NCI-H128 (cell line): ENCODE measurements at regions not wholly inside any gene's neighbourhood (a gene's known extent, or its start where the extent isn't known, plus 50 kb on each side); places are given as distances from the start of the nearest gene placed in this dataset.

ENCODE experiments used
- DNase-seq: peaks from one replicate; lab custom pipeline; 2025; ENCODE audit not compliant: unreplicated experiment; lab: John Stamatoyannopoulos, UW

DNA sequence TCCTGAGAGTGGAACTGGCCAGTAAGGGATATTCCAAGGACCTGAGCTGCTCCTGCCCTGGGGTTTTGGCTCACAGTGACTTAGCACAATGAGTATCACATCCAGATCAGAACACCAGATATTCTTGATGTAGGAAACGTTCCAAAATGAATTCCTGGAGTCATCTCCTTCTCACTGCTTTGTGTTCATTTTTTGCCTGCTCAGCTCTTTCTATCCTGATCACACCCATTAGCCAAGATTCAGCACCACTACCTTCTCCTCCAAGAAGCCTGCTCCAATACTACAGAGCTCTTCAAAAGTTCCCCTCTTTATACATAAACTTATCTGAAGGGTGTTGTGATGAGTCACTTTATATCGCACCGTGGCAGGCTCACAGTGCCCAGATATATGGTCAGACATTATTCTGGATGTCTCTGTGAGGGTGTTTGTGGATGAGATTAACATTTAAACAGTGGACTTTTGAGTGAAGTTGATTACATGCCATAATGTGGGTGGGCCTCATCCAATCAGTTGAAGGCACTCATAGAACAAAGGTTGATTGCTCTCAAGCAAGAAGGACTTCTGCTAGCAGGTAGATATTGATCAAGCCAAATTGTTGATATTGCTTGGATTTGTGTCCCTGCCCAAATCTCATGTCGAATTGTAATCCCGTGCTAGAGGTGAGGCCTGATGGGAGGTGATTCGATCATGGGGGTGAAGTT, 1155.2 kb upstream of the AUTS2 start:
- DNase-seq, result no peak

DNA sequence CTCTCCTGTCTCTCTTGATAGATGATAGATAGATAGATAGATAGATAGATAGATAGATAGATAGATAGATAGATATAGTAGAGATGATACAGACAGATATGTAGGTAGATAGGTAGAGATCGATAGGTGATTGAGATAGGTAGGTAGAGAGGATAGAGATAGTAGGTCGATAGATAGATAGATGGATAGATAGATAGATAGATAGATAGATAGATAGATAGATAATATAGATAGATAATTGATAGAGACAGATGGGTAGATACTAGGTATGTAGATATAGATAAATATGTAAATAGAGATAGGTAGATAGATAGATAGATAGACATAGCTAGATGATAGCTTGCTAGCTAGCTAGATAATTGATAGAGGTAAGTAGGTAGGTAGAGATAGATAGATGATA, 1154.2 kb upstream of the AUTS2 start:
- DNase-seq, result no peak

DNA sequence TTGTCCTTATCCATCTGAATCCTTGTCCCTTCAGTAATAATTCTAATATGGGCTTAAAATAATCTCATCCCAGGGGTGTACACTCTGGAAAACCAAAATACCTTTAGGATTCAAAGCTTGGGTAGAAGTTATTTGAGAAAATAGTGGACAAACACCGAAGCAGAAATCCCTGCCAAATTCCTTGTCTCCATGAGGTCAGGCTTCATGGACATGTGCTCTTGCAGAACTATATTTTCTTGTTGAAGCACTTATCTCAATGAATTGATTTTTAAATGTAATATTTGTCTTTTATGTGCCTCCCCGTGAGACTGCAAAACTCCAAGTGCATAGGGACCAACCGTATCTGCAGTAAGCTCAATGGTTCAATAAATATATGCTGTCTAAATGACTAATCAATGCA, 1153.3 kb upstream of the AUTS2 start:
- no peak for DNase-seq

DNA sequence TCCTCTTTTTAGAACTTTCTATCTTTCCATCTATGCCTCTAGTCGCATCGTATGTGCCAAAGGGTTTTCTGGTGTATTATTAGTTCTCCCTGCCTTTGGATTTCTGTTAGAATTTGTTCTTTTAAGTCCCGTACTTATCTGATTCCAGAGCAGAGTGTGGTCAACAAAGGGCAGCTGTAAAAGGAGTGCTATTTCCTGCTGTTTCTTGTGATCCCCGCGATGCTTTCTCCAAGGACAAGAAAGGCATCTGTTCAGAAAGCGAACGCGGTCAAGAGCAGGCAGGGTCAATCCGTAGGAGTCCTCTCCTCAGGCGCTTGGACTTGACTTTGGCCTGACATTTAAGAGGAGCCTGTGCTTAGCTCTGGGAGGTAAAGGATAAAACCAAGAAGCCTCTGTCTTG, 1152.1 kb upstream of the AUTS2 start:
- no peak for DNase-seq

DNA sequence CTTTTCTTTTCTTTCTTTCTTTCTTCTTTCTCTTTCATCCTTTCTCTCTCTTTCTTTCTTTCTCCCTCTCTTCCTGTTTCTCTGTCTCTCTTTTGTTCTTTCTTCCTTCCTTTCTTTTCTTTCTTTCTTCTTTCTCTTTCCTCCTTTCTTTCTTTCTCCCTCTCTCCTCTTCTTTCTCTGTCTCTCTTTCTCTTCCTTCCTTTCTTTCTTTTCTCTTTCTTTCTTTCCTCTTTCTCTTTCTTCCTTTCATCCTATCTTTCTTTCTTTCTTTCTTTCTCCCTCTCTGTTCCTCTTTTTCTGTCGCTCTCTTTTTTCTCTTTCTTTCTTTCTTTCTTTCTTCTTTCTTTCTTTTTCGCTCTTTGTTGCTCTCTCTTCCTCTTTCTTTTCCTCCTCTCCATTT, 1149.2 kb upstream of the AUTS2 start:
- DNase-seq, result no peak

DNA sequence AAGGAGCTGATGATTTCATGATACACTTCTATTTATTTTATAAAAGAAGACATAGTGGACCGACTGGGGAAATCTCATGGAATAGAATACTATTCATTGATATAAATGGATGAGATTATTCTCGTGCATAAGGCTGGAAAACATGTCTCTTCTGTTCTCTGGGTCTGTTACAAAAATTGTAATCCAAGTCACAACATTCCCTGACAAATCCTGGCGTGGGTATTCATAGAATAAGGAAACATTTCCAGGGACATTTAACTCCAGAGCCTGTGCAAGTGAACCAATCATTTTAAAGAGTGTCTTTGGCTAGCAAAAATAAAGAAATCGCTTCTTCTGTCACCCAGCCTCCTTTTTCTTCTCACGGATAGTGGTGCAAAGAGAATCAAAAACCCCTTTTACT, 1148.5 kb upstream of the AUTS2 start:
- DNase-seq, result no peak

DNA sequence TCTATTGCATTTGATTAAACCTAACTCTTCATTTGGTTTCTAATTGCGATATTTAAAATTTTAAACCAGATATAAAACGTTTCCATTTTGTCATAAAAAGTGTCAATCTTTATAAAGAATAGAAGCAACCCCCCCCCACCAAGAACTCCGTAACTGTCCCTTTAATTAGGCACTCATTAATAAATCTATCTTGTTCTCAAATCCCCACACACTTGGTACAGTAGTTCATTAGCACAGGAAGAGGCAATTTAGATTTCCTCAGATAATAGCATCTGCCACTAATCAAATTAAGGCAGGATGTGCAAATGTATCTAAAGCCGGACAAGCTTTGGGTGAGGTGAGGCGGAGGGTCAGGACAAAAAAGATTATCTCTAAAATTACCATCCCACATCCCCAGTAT, 1143.3 kb upstream of the AUTS2 start:
- DNase-seq, result no peak

DNA sequence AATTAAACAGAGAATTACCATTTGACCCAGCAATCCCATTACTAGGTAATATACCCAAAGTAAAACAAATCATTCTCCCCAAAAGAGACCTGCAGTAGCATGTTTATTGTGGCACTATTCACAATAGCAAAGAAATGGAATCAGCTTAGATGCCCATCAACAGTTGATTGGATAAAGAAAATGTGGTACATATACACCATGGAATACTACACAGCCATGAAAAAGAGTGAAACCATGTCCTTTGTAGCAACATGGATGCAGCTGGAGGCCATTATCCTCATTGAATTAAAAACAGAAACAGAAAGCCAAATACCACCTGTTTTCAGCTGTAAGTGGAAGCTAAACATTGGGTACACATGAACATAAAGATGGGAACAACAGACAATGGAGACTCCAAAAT, 1141.8 kb upstream of the AUTS2 start:
- no peak for DNase-seq

DNA sequence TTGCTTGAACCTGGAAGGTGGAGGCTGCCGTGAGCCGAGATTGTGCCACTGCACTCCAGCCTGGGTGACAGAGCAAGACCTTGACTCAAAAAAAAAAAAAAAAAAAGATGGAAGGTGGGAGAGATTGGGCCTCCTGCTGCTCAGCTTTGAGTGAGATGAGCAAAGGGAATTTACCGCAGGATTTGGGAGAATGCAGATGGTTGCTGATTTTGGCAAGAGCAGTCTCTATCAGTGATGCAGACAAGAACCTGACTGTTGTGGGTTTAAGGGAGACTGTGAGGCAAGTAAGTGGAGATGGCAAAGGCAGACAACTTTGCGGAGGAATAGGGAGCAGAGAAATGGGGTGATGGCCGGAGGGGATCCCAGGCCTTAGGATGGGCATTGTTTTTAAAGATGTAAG, 1140.8 kb upstream of the AUTS2 start:
- no peak for DNase-seq

DNA sequence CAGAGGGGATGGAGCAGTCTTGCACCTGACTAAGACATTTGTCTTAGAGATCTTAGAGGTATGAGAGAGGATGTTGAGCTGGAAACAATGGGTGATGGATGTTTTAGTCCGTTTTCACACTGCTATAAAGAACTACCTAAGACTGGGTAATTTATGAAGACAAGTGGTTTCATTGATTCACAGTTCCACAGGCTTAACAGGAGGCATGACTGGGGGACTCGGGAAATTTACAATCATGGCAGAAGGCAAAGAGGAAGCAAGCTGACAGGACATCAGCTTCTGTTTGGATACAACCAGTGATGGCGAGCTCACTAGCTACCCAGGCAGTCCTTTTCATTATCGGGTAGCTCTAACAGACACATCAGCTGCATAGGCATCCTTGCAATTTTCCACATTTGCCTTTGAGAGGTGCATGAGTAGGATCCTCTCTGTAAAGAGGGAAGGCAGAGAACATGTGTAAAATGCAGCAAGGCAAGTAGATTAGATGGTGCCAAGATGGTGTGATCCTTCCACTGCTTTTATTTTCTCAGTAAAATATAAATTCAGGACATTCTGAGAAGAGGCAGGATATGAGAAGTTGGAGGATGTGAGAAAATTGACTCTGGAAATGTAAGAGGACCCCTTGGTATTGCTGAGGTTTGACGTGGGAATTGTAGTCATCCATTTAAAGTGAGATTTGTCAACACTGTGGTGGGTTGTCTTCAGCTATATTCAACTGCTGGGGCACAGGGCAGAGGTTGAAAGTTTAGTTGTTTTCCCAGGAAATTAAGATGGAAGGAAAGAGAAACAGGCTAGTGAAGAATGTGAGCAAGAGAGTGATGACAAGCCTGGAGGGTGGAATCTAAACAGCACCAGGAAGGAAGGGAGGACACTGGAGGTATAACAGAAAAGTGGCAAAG, 1140.0 kb upstream of the AUTS2 start:
- DNase-seq, result no peak

DNA sequence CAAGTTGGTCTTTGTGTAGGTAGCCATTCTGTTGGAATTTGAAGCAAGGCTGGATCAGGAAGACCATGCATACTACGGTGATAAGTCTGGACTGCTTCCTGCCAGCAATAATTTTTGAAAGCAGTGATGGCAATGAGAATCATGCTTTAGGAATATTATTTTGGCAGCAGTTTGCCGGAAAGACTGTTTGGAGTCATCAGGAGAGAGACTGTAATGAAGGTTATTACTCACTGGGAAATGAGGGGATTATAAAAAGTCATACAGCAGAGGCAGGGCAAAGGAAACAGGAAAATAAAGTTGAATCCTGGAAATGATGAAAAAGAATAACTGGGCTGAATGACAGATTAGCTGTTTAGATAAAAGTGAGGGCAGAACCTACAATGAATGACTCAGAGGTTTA, 1136.8 kb upstream of the AUTS2 start:
- no peak for DNase-seq

DNA sequence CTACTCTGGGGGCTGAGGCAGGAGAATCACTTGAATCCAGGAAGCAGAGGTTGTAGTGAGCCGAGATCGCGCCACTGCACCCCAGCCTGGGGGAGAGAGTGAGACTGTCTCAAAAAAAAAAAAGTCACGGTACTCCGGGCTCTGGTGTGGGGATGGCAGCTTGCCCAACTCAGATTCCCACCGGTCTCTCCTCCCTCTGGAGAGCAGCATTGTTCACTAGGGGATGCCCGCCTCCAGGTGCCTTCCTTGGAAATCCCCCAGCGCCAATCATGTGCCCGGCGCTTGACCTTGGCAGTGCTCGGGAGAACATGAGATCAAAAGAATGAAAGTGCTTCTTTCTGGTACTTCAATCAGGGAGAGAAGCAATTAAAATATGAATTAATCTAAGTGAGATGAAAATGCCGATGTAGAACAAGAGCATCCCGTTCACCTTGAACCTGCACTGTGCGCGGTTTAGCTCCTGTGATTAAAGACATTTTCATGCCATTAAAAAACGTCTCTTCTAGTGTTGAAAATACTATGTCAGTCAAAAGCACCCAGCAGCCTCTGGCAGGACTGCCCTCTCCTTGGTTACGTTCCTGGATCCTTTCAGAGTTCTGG, 1127.3 kb upstream of the AUTS2 start:
- DNase-seq, result no peak

DNA sequence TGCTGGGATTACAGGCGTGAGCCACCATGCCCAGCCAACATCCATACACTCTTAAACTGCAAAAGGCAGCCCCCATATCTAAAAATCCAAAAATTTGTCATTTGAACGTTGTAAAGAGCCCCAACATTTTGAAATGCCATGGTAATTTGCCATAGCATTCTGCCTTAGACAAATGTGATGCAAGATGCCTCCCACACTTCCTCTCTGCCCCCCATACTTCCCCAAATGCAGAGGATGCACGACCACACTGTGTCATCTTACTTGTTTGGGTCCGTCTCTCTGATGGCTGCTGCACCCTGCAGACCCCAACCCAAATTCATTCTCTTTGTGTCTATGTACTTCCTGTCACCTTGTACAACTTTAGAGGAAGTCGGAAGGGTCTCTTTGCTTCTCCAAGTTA, 1125.6 kb upstream of the AUTS2 start:
- DNase-seq, result no peak

DNA sequence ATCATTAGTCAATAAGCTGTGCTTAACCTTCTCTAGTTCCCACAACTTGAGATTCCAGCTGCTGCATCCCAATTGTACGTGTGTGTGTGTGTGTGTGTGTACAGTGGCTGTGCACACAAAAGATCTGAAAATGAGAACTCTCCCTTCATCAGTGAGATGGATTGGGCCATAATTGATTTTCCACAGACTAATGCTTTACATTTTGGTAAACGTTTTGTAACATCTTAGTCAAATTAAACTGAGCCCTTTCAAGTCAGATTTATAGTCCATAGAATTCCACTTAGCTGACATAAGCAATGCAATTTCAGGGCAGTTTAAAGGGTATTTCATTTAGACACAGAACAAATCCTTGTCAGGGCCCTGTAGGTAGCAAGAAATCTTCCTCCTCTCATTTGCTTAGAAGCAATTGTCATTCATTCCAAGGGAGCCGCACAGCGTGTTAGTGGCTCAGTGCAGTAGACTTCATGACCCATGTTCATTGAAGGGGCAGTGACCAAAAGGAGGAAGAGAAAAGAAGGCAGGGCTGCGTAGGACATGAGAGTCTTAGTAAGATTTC, 1123.5 kb upstream of the AUTS2 start:
- DNase-seq, result no peak

DNA sequence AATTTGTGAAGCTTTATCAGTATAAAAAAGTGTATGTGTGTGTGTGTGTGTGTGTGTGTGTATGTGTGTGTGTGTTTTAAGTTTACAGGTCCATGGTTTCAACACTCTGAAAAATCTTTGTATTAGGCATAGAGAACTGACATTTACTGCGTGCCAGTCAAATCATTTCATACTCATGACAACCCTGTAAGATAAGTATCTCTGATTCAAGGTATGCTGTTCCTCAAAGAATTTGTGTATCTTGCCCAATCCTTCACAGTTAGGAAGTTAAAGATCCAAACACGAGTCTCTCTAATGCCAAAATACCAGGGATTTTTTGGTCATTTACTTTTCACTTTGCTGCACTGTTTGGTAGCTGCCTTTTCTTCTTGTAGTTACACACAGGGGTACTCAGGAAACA, 1121.3 kb upstream of the AUTS2 start:
- DNase-seq, result no peak

DNA sequence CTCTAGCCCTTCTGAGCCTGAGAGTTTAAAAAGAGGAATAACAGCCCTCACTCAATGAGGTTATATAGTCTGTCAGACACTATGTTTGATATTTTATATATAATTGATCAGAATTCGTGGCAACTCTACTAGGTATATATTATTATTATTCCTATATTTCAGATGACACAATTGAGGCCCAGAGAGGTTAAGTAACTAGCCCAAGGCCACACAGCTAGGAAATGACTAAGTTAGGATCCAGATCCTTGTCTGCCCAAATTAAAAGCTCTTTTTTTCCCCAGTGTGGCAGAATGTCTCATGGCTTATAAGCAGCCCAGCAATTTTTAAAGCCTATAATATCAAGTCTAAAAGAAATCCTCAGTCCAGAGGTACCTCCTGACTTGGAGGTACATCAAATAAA, 1119.9 kb upstream of the AUTS2 start:
- DNase-seq, result no peak

DNA sequence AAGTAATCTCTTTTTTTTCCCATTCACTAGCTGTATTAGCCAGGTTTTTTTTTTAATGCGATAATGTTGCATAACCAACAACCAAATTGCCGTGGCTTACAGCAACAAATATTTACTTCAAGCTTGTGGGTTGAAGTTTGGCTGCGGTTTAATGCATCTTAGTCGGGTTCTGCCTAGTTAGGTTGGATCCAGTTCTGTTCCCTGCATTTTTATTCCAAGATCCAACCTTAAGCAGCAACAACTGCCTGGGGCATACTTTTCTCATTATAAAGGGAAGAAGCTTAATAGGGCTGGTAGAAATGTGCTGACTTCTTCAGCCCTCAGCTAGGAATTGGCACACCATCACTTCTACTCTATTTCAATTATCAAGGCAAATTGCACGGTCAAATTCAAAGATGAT, 1115.5 kb upstream of the AUTS2 start:
- no peak for DNase-seq

DNA sequence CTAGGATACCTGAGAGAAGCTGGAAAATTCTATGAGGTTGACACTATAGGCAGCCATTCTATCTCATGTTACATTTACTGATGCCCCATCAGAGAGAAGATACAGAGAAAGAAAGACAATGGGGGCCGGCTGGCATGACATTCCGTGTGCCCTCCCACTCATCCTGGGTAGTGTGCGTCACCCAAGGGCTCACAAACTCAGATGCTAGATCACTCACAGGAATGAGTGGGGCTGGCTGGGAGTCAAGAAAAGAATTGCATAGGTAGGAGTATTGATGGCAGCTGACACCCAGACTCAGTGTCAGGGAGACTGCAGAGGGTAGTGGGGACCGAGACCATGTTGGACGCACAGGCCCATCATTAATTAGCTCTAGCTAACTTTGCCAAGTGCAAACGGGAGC, 1113.5 kb upstream of the AUTS2 start:
- no peak for DNase-seq

DNA sequence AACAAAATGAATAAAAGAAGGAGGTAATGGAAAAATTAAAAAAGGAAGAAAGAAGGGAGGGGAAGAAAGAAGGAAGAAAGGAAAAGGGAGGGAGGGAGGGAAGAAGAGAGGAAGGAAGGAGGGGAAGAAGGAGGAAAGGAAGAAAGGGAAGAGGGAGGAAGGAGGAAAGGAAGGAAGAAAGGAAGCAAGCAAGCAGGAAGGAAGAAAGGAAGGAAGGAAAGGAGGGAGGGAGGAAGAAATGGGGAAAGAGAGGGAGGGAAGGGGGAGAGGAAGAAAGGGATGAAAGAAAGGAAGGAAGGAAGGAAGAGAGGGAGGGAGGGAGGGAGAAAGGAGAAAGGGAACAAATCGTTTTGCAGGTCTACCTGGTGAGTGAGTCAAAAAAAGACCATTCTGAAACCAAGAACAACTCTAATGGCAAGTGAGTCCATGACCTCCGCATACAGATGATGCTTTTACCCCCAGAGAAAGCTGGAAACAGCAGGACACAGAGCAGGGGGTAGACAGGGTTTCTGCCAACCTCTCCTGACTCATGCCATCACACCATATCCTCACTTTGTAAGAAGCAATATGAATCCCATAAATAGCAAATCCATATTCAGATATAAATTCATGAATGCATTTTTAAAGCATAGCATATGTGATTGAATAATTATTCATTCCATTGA, 1112.9 kb upstream of the AUTS2 start:
- no peak for DNase-seq

DNA sequence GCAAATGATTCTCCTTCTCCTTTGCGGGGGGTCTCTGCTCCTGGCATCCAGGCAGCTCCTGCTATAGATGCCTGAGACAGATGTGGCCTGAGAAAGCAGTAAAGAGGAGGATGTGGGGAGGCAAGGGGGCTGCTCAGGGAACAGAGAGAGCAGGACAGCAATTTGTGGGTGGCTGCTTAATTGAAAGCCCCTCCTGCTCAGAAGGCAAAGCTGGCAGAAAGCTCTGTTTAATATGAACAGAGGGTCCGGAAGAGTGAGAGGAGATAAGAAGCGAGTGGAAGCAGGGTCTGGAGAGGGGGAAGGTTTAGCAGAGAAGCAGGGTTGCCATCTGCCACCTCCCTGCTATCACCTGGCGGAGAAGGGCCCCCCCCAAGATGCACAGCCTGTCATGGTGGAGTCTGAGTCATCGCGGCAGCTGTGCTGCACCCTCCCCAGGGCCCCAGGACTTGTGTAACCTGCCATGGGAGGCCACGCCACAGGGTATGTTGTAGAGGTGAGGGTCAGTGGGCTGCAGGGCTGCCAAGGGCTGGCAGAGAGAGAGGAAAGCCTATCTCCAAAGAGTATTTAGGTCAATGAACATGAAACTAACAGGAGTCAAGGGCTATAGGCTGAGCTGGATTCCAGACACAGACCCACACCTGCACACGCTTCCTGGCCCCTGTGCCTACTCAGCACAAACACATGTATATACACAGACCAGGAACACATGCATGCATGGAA, 1109.8 kb upstream of the AUTS2 start:
- no peak for DNase-seq
